ENCODE measurements at regions not wholly inside any gene's neighbourhood (a gene's known extent, or its start where the extent isn't known, plus 50 kb on each side); places are given as distances from the start of the nearest gene placed in this dataset.

- no peaks in the 10 kb centered on the region for H3K9me3 Mint-ChIP-seq
- no peaks in the 10 kb centered on the region for H3K36me3 Mint-ChIP-seq
- H3K4me3 Mint-ChIP-seq = no peak overlapping the region
- no peak for DNase-seq (ENCODE audit: low spot score in 2 of 2, unreplicated experiment in 2 of 2)
- peaks cover 61% of the 10 kb centered on the region for H3K27me3 Mint-ChIP-seq (ENCODE audit: low read depth)
- peaks cover 14% of the 10 kb centered on the region for H3K4me1 Mint-ChIP-seq
- peak overlapping the region; percentile 26 for H3K27ac Mint-ChIP-seq
- TF ChIP-seq CTCF (IDR thresholded peaks at IDR 0.05; ENCODE audit: unreplicated experiment) = no peak
These were observed 52.3 kb upstream of the EN2 start for GRCh38 chr7:155405399-155406318.

DNA sequence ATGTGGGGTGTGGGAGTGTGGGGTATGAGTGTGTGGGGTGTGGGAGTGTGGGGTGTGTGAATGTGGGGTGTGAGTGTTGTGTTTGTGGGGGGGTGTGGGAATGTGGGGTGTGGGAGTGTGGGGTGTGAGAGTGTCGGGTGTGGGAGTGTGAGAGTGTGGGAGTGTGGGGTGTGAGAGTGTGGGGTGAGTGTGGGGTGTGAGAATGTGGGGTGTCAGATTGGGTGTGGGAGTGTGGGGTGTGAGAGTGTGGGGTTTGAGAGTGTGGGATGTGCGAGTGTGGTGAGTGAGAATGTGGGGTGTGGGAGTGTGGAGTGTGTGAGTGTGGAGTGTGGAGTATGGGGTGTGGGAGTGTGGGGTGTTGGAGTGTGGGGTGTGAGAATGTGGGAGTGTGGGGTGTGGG, 50.1 kb upstream of the EN2 start:
- no peak for TF ChIP-seq CTCF (IDR thresholded peaks at IDR 0.05; ENCODE audit: unreplicated experiment)
- Mint-ChIP-seq H3K36me3 (no peaks in the 10 kb centered on the region), H3K27me3 (ENCODE audit: low read depth) (peaks cover 60% of the 10 kb centered on the region), H3K4me3 (no peak overlapping the region), H3K27ac (no peak overlapping the region), H3K4me1 (peaks cover 14% of the 10 kb centered on the region), H3K9me3 (no peaks in the 10 kb centered on the region)
- no peak for DNase-seq (ENCODE audit: low spot score in 2 of 2, unreplicated experiment in 2 of 2)

Data from mesothelial cell of epicardium (in vitro differentiated cells).